ENCODE measurements at regions not wholly inside any gene's neighbourhood (a gene's known extent, or its start where the extent isn't known, plus 50 kb on each side); places are given as distances from the start of the nearest gene placed in this dataset.

GRCh38 chrX:5733501-5733900, 495.2 kb downstream of the NLGN4X start:
- TF ChIP-seq CTCF (IDR thresholded peaks at IDR 0.05; ENCODE audit: low read depth, low read length) (no peak), EZH2phosphoT487 (IDR thresholded peaks at IDR 0.05; ENCODE audit: low read depth) (no peak)

All from OCI-LY3 (cell line).